OCI-LY7 (cell line): ENCODE measurements at regions not wholly inside any gene's neighbourhood (a gene's known extent, or its start where the extent isn't known, plus 50 kb on each side); places are given as distances from the start of the nearest gene placed in this dataset.

ENCODE experiments used
- BruUV-seq: library from RNA; stranded (reverse); fragments of 400-500 nt; replicated peaks from 2 replicates; lab custom pipeline; 2021; lab: Mats Ljungman, UMichigan
- CTCF ChIA-PET: fragments of 300-600 bp; sonication (Branson Sonifier 250); formaldehyde crosslinking; loops from one replicate; lab custom pipeline; 2022; ENCODE audit warnings: antibody characterized with exemption; ENCODE audit not compliant: unreplicated experiment; lab: Charles Lee
- POLR2A ChIA-PET: fragments of 300-600 bp; sonication (Branson Sonifier 250); formaldehyde crosslinking; loops from one replicate; lab custom pipeline; 2022; ENCODE audit warnings: antibody characterized with exemption; lab: Charles Lee
- DNase-seq: peaks from one replicate; pipeline ENCODE4 v3.0.0-alpha.2; 2015; ENCODE audit warnings: low spot score
- H2AFZ ChIP-seq: fragments of 200-600 bp; sonication (generic), shearing (Covaris generic); 2 replicates; pipeline ENCODE4 v1.6.1; 2014; ENCODE audit warnings: mild to moderate bottlenecking, antibody characterized with exemption, low read length, moderate library complexity
- H3K27ac ChIP-seq: fragments of 200-600 bp; sonication (generic); 2 replicates; pipeline ENCODE4 v1.5.1; 2014; ENCODE audit warnings: mixed run types, low read depth, mild to moderate bottlenecking, moderate library complexity, low read length, inconsistent platforms; ENCODE audit not compliant: poor library complexity, severe bottlenecking
- H3K36me3 ChIP-seq: fragments of 200-600 bp; sonication (generic); 2 replicates; pipeline ENCODE4 v1.6.1; 2014; ENCODE audit warnings: mild to moderate bottlenecking, antibody characterized with exemption, low read length, moderate library complexity, mixed read lengths; ENCODE audit not compliant: insufficient read depth
- H3K4me1 ChIP-seq: fragments of 200-600 bp; sonication (generic); 2 replicates; pipeline ENCODE4 v1.5.1; 2014; ENCODE audit warnings: mild to moderate bottlenecking, low read length; ENCODE audit not compliant: insufficient read depth, poor library complexity, severe bottlenecking
- H3K4me2 ChIP-seq: fragments of 200-600 bp; sonication (generic); 2 replicates; pipeline ENCODE4 v1.6.1; 2014; ENCODE audit warnings: mild to moderate bottlenecking, low read length
- H3K4me3 ChIP-seq: fragments of 200-600 bp; sonication (generic); 2 replicates; pipeline ENCODE4 v1.5.1; 2014; ENCODE audit warnings: mild to moderate bottlenecking, low read depth, low read length; ENCODE audit not compliant: poor library complexity, severe bottlenecking
- H3K79me2 ChIP-seq: fragments of 200-600 bp; sonication (generic); 2 replicates; pipeline ENCODE4 v1.6.1; 2016; ENCODE audit warnings: low read depth, mild to moderate bottlenecking, low read length, moderate library complexity, mixed read lengths; ENCODE audit not compliant: insufficient read depth
- H3K9me2 ChIP-seq: fragments of 200-600 bp; sonication (generic); 2 replicates; pipeline ENCODE4 v1.6.1; 2016; ENCODE audit warnings: mild to moderate bottlenecking, low read length, mixed read lengths; ENCODE audit not compliant: insufficient read depth
- H3K9me3 ChIP-seq: fragments of 200-600 bp; sonication (generic); 2 replicates; pipeline ENCODE4 v1.6.1; 2014; ENCODE audit warnings: mild to moderate bottlenecking, mixed run types, low read length, mixed read lengths
- H4K20me1 ChIP-seq: fragments of 200-600 bp; sonication (generic); 2 replicates; pipeline ENCODE4 v1.6.1; 2014; ENCODE audit warnings: mild to moderate bottlenecking, antibody characterized with exemption, low read length, moderate library complexity, mixed read lengths; ENCODE audit not compliant: insufficient read depth
- CTCF ChIP-seq: fragments of 200-600 bp; sonication (generic); conservative IDR thresholded peaks from 2 replicates; pipeline ENCODE4 v1.5.1; 2014; ENCODE audit warnings: mild to moderate bottlenecking, antibody characterized with exemption, low read length, moderate library complexity, mixed read lengths
- EZH2phosphoT487 ChIP-seq: fragments of 200-600 bp; sonication (generic); IDR thresholded peaks from 2 replicates; pipeline ENCODE4 v1.6.1; 2018; ENCODE audit warnings: low read depth, borderline replicate concordance, mild to moderate bottlenecking, mixed run types, antibody characterized with exemption, low read length, moderate library complexity, mixed read lengths
- intact Hi-C: fragments of 100-400 bp; cut with micrococcal nuclease; formaldehyde crosslinking; loops from one replicate; pipeline ENCODE4 v1.10.0; 2022; ENCODE audit not compliant: unreplicated experiment

- Histone ChIP-seq H3K4me1 (no peaks in the 10 kb centered on the region), H4K20me1 (no peaks in the 10 kb centered on the region), H3K9me2 (no peaks in the 10 kb centered on the region), H3K36me3 (no peaks in the 10 kb centered on the region), H3K27ac (no peak overlapping the region), H2AFZ (no peak overlapping the region), H3K9me3 (no peaks in the 10 kb centered on the region), H3K4me2 (no peak overlapping the region), H3K4me3 (no peak overlapping the region), H3K79me2 (no peaks in the 10 kb centered on the region)
- ChIA-PET POLR2A (no interaction called here), CTCF (no interaction called here)
- BruUV-seq, result no TSS peak
- DNase-seq, result no peak
- intact Hi-C loops, result no loop called here
- TF ChIP-seq EZH2phosphoT487 (no peak), CTCF (no peak)
Observed at GRCh38 chr7:35518767-35519166, 176.2 kb downstream of the HERPUD2 start.

DNA sequence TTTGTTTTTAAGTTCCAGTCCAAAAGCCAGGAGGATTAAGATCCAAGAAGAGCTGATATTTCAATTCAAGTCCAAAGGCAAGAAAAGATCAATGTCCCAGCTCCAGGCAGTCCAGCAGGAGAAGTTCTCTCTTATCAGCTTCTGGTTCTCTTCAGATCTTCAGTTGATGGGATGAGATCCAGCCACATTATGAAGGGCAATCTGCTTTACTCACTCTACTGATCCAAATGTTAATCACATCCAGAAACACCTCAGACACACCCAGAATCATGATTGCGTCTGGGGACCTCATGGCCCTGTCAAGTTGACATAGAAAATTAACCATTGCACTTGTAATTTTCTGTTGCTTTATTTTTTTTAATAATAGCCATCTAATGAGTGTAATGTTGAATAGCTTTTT is 178.4 kb downstream of the HERPUD2 start:
- Histone ChIP-seq H3K4me3 (no peak overlapping the region), H3K36me3 (no peaks in the 10 kb centered on the region), H3K4me2 (no peak overlapping the region), H3K9me3 (no peaks in the 10 kb centered on the region), H4K20me1 (no peaks in the 10 kb centered on the region), H3K4me1 (no peaks in the 10 kb centered on the region), H3K27ac (no peak overlapping the region), H3K79me2 (no peaks in the 10 kb centered on the region), H3K9me2 (no peaks in the 10 kb centered on the region), H2AFZ (no peak overlapping the region)
- TF ChIP-seq EZH2phosphoT487 (no peak), CTCF (no peak)
- intact Hi-C loops, result no loop called here
- ChIA-PET POLR2A (interaction anchor here (0.5 to 0.7 kb wide), 3 partner anchors 98 to 303 kb away, joined by 3 to 5 read pairs (median 4); no protein-coding TSS in a partner anchor), CTCF (no interaction called here)
- BruUV-seq, result no TSS peak
- no peak for DNase-seq

DNA sequence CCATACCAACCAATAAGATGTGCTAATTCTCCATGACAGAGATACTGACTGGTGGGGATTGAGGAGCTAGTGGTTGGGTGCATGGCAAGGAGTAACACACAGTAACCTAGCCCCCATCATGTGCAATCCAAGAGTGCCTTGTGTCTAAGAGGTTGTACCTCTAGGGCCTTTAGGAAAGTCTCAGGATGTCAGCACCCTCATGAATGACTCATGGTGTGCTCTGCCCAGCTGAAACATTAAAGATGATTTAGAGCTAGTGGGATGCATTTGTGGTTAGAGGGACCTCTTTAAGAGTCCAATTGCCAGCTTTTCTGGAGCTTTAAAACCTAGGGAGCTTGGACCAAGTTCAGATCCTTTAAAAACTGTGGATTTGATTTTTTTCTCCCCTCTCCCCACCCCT is 181.1 kb downstream of the HERPUD2 start:
- no peaks in the 10 kb centered on the region for H3K9me2 ChIP-seq
- no peak overlapping the region for H3K4me2 ChIP-seq
- no peak overlapping the region for H2AFZ ChIP-seq
- no peaks in the 10 kb centered on the region for H3K4me1 ChIP-seq
- H3K36me3 ChIP-seq, result no peaks in the 10 kb centered on the region
- BruUV-seq, result no TSS peak
- ChIA-PET POLR2A (no interaction called here), CTCF (no interaction called here)
- no peaks in the 10 kb centered on the region for H4K20me1 ChIP-seq
- H3K79me2 ChIP-seq, result no peaks in the 10 kb centered on the region
- H3K9me3 ChIP-seq, result no peaks in the 10 kb centered on the region
- no peak overlapping the region for H3K4me3 ChIP-seq
- intact Hi-C loops, result no loop called here
- H3K27ac ChIP-seq, result no peak overlapping the region
- no peak for DNase-seq
- no peak for TF ChIP-seq EZH2phosphoT487
- TF ChIP-seq CTCF, result no peak
